ENCODE measurements at regions not wholly inside any gene's neighbourhood (a gene's known extent, or its start where the extent isn't known, plus 50 kb on each side); places are given as distances from the start of the nearest gene placed in this dataset.

GRCh38 chr12:112559784-112560183 is 141.0 kb downstream of the PTPN11 start:
- no peak for DNase-seq

- no peak for DNase-seq
Observed at GRCh38 chr12:112564160-112564784, 145.5 kb downstream of the PTPN11 start.

GRCh38 chr12:112568641-112569040 is 149.9 kb downstream of the PTPN11 start:
- no peak for DNase-seq

GRCh38 chr12:112570096-112570495 is 151.3 kb downstream of the PTPN11 start:
- DNase-seq = no peak

GRCh38 chr12:112573141-112573540 is 154.4 kb downstream of the PTPN11 start:
- no peak for DNase-seq

- no peak for DNase-seq
Observed at GRCh38 chr12:112574896-112575558, 156.3 kb downstream of the PTPN11 start.

GRCh38 chr12:112575559-112576067 is 156.9 kb downstream of the PTPN11 start:
- no peak for DNase-seq

GRCh38 chr12:112577473-112578329 is 159.0 kb downstream of the PTPN11 start:
- no peak for DNase-seq

GRCh38 chr12:112584266-112584722 is 165.5 kb downstream of the PTPN11 start:
- no peak for DNase-seq

GRCh38 chr12:112586148-112586783 is 167.5 kb downstream of the PTPN11 start:
- DNase-seq = peak; percentile 9

- no peak for DNase-seq
Observed at GRCh38 chr12:112589275-112589674, 170.5 kb downstream of the PTPN11 start.

- DNase-seq = no peak
Observed at GRCh38 chr12:112590281-112590680, 171.5 kb downstream of the PTPN11 start.

- DNase-seq = no peak
Observed at GRCh38 chr12:112591488-112591887, 172.7 kb downstream of the PTPN11 start.

GRCh38 chr12:112595410-112595809 is 176.7 kb downstream of the PTPN11 start:
- DNase-seq = no peak

GRCh38 chr12:112597986-112598385 is 179.2 kb downstream of the PTPN11 start:
- DNase-seq = no peak

- no peak for DNase-seq
Observed at GRCh38 chr12:112598626-112599025, 179.9 kb downstream of the PTPN11 start.

GRCh38 chr12:112599871-112600270 is 181.1 kb downstream of the PTPN11 start:
- DNase-seq = no peak

GRCh38 chr12:112602150-112602549 is 183.4 kb downstream of the PTPN11 start:
- no peak for DNase-seq

- DNase-seq = no peak
Observed at GRCh38 chr12:112606611-112607365, 184.8 kb upstream of the RPH3A start.

GRCh38 chr12:112607427-112607826 is 184.1 kb upstream of the RPH3A start:
- DNase-seq = no peak

- no peak for DNase-seq
Observed at GRCh38 chr12:112611908-112612307, 179.6 kb upstream of the RPH3A start.

- no peak for DNase-seq
Observed at GRCh38 chr12:112615196-112615595, 176.4 kb upstream of the RPH3A start.
